ENCODE measurements at regions not wholly inside any gene's neighbourhood (a gene's known extent, or its start where the extent isn't known, plus 50 kb on each side); places are given as distances from the start of the nearest gene placed in this dataset.
"Not testable (repeated sequence)": the region's sequence is repeated elsewhere in the genome, so short reads cannot be mapped to it uniquely, and the experiment has no call there.

- no peak for FAIRE-seq
Measured at GRCh38 chr10:31124852-31125251, 93.2 kb upstream of the ZNF438 start.

GRCh38 chr10:31125789-31126188 lies 94.1 kb upstream of the ZNF438 start:
- FAIRE-seq = no peak

GRCh38 chr10:31126593-31126992 lies 94.9 kb upstream of the ZNF438 start:
- FAIRE-seq = no peak

- no peak for FAIRE-seq
Measured at GRCh38 chr10:31128536-31128935, 96.9 kb upstream of the ZNF438 start.

GRCh38 chr10:31129271-31129670 lies 97.6 kb upstream of the ZNF438 start:
- no peak for FAIRE-seq

GRCh38 chr10:31129880-31130405 lies 98.3 kb upstream of the ZNF438 start:
- FAIRE-seq = no peak

GRCh38 chr10:31130406-31130805 lies 98.7 kb upstream of the ZNF438 start:
- FAIRE-seq = no peak

GRCh38 chr10:31131251-31131650 lies 99.6 kb upstream of the ZNF438 start:
- no peak for FAIRE-seq

- FAIRE-seq = no peak
Measured at GRCh38 chr10:31132681-31133244, 101.1 kb upstream of the ZNF438 start.

GRCh38 chr10:31133251-31133791 lies 101.7 kb upstream of the ZNF438 start:
- FAIRE-seq = no peak

- no peak for FAIRE-seq
Measured at GRCh38 chr10:31133792-31134310, 102.2 kb upstream of the ZNF438 start.

- no peak for FAIRE-seq
Measured at GRCh38 chr10:31134311-31134952, 102.8 kb upstream of the ZNF438 start.

GRCh38 chr10:31135171-31135570 lies 103.5 kb upstream of the ZNF438 start:
- no peak for FAIRE-seq

GRCh38 chr10:31135791-31136190 lies 104.1 kb upstream of the ZNF438 start:
- not testable (repeated sequence) for FAIRE-seq

GRCh38 chr10:31136386-31136785 lies 104.7 kb upstream of the ZNF438 start:
- no peak for FAIRE-seq

GRCh38 chr10:31136930-31137885 lies 105.5 kb upstream of the ZNF438 start:
- no peak for FAIRE-seq

- FAIRE-seq = no peak
Measured at GRCh38 chr10:31138026-31138553, 106.4 kb upstream of the ZNF438 start.

- no peak for FAIRE-seq
Measured at GRCh38 chr10:31139497-31139896, 107.8 kb upstream of the ZNF438 start.

GRCh38 chr10:31140716-31141115 lies 109.1 kb upstream of the ZNF438 start:
- FAIRE-seq = no peak

GRCh38 chr10:31142026-31142425 lies 110.4 kb upstream of the ZNF438 start:
- no peak for FAIRE-seq

- no peak for FAIRE-seq
Measured at GRCh38 chr10:31143331-31143935, 111.8 kb upstream of the ZNF438 start.

GRCh38 chr10:31145986-31146385 lies 114.3 kb upstream of the ZNF438 start:
- FAIRE-seq = no peak

Data from TTC549 (cell line).